PC-3 (cell line): ENCODE measurements at regions not wholly inside any gene's neighbourhood (a gene's known extent, or its start where the extent isn't known, plus 50 kb on each side); places are given as distances from the start of the nearest gene placed in this dataset.

ENCODE experiments used
- CTCF ChIP-seq: fragments of 300-600 bp; sonication (generic); conservative IDR thresholded peaks from 2 replicates; pipeline ENCODE4 v1.5.1; 2017; ENCODE audit warnings: antibody characterized with exemption, low read depth, mild to moderate bottlenecking, low read length
- EZH2 ChIP-seq: fragments of 300-600 bp; sonication (generic); IDR thresholded peaks from one replicate; pipeline ENCODE4 v1.6.1; 2017; ENCODE audit warnings: antibody characterized with exemption, mild to moderate bottlenecking, low read length; ENCODE audit not compliant: unreplicated experiment

GRCh38 chr1:193311226-193311948 is 125.0 kb upstream of the B3GALT2 start:
- TF ChIP-seq CTCF (no peak), EZH2 (no peak)
